Activated CD4-positive, alpha-beta T cell treated with anti-CD3 and anti-CD28 coated beads, Interleukin-2, Interleukin-4, amounts not matched to agents 100 ng/mL and 50 ng/mL, durations not matched to agents 16 hours and 8 hours (primary cell): ENCODE measurements at regions not wholly inside any gene's neighbourhood (a gene's known extent, or its start where the extent isn't known, plus 50 kb on each side); places are given as distances from the start of the nearest gene placed in this dataset.
"Not testable (repeated sequence)": the region's sequence is repeated elsewhere in the genome, so short reads cannot be mapped to it uniquely, and the experiment has no call there.

Source experiments
- DNase-seq: peaks from one replicate; pipeline ENCODE4 v3.0.0-alpha.2; 2020; ENCODE audit warnings: low spot score

- no peak for DNase-seq
These were observed 185.4 kb upstream of the SLC24A3 start for GRCh38 chr20:19026901-19027644.

GRCh38 chr20:19027971-19028370 lies 184.5 kb upstream of the SLC24A3 start:
- no peak for DNase-seq

GRCh38 chr20:19041787-19042186 lies 170.7 kb upstream of the SLC24A3 start:
- DNase-seq: no peak

DNA sequence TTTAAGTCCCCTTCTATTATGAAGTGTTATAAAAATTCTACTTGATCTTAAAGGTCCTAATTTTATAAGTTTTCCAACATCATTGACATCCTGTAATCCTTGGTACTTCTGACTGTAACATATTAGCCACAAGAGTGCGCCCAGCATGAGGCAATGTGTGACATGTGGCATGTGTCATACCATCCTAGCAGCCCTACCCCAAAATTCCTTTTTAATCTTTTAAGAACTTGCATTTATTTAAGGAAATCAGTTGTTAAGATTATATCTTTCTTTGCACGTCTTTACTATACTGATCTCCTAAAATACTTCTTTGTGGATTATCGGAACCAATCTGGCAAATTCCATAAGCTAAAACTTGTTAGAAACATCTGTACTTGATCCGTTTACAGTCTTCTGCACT lies 167.1 kb upstream of the SLC24A3 start:
- DNase-seq: no peak

- no peak for DNase-seq
These were observed 165.1 kb upstream of the SLC24A3 start for GRCh38 chr20:19047040-19047950.

GRCh38 chr20:19047951-19048296 lies 164.5 kb upstream of the SLC24A3 start:
- no peak for DNase-seq

DNA sequence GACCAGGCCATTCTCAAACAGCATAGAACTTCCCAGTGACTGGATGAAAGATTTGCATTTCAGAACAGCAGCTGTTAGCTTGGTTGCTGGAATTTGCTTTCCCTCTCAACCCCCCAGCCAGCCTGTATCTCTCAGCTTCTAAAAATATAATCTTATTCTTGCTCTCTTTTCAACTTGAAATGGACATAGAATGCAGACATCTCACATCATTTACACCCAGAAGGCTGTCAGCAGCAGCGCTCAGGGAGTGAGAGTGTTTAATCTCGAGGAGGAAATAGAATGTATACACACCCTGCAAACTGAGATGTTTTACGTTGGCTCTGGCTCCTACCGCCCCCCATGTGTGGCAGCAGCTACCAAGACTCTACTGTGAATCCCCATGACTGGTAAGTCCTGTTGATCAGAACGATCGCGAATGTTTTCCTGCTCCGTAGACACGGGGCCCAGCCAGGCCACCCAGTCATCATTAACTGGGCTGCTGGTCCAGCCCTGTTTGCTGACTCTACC lies 163.4 kb upstream of the SLC24A3 start:
- DNase-seq: no peak

DNA sequence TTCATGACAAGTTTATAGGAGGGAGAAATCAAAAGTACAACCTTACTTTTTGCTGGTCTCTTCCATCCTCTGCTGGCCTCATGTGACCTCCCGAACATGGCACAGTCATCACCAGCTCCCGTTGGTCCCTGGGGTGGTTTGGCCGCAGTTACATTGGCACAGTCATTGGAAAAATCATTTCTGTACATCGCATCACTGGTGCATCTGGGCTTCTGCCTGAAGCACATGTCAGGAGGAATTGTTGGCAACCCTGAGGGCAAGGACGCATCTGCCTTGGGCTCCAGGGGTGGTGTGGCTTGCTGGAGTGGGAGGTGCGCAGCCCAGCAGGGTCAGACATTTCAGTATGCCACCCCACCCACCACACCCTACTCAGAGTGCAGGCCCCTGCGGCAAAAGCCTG lies 162.9 kb upstream of the SLC24A3 start:
- DNase-seq: no peak

DNA sequence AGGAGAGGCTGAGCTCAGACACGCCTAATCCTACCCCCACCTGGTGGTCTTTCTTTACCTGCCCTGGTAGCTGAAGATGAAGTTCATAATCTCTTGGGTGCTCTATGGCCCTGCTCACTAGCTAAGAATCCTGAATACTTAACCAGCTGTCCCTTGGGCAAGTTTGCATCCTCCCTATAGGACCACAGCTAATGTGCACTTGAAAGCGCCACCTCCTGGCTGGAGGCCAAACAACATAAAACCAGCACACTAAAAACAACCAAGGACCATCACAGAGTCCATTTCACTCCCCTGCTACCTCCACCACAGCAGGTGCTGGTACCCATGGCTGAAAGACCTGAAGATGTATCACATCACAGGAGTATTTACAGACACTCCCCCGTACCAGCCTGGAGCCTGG lies 155.5 kb upstream of the SLC24A3 start:
- peak; percentile 1 for DNase-seq

- DNase-seq: not testable (repeated sequence)
These were observed 147.7 kb upstream of the SLC24A3 start for GRCh38 chr20:19064788-19065187.

DNA sequence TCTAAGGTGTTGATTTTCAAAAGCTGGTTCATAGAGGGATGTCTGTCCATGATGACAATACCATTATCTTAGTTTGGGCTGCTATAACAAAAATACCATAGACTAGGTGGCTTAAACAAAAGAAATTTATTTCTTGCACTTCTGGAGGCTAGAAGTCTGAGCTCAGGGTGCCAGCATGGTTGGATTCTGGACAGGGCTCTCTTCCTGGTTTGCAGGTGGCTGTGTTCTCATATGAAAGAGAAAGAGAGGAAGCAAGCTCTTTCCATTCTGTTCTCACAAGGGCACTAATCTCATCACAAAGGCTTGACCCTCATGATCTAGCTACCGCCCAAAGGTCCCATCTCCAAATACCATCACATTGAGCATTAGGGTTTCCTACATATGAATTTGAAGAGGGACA lies 144.5 kb upstream of the SLC24A3 start:
- DNase-seq: no peak

DNA sequence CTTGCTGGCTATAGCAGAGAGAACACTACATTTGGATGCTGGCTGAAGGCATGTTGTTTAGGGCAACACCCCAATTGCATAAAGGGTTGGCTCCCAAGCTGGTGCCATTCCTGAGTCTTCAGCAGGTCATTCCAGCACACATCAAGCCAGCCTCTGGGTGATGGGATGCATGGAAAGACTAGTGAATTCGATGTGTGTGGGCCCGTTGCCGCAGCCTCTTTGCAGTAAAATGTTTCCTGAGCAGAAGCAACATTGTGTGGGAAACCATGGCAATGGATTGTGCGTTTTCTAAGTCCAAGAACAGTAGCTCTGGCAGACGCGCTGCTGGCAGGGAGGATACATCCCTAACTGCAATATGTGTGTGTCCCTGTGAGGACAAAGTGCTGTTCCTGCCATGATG lies 142.4 kb upstream of the SLC24A3 start:
- no peak for DNase-seq

- DNase-seq: no peak
These were observed 141.6 kb upstream of the SLC24A3 start for GRCh38 chr20:19070681-19071445.

DNA sequence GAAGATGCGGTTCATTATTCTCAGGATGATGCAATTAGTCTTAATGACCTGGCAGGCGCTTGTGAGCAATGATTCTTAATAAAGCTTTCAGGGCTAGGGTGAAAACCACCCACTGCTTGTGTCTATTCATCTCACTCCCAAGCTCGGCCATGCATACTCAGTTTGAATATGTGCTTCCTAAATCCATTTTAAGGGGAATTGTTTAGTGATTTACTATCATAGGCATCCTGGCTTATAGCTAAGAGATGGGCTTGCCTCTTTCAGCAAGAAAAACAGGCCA lies 141.1 kb upstream of the SLC24A3 start:
- DNase-seq: no peak

DNA sequence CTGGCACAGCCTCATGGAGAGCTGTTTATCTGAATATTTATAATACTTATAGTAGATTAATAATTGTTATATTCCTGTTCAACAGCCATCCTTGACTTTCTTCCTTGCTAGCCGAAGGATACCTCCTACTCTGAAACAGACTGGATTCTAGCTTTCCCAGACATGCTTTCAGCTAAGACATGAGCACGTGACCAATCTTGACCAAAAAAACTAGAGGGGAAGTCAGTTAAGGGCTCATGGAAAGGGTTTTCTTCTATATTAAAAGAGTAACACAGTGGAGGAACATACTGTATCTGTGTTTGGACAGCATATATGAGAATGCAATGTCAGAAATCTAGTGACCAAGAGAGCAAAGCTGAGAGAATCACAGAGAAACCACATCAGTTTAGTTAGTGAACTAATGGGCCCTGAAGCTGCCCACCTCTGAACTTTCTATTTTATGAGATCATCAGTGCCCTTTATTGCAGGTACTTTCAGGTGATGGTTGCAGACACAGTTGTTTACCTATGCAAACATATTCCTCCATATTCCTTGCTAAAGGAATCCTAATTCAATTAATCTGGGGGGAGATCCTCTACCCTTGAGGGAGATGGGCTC lies 140.4 kb upstream of the SLC24A3 start:
- no peak for DNase-seq

DNA sequence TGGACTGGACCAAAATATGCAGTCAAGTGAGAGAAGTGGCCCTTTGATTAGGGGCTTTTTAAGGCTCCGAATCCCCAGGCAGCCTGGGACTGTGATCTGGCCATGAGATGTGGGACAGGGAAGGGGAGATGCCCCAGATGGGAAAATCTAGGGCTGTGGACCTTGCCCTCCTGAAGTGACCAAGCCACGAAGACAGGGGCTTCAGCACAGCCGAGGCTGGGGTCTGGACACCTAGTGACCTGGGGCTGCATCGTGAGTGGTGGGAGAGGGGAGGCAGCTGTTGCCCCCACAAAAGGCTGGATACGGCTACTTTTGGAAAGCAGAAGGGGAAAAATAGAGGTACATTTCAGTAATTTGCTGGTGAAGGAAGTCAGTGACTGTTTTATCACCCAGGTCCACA lies 139.5 kb upstream of the SLC24A3 start:
- DNase-seq: no peak

GRCh38 chr20:19073584-19074218 lies 138.7 kb upstream of the SLC24A3 start:
- DNase-seq: no peak

DNA sequence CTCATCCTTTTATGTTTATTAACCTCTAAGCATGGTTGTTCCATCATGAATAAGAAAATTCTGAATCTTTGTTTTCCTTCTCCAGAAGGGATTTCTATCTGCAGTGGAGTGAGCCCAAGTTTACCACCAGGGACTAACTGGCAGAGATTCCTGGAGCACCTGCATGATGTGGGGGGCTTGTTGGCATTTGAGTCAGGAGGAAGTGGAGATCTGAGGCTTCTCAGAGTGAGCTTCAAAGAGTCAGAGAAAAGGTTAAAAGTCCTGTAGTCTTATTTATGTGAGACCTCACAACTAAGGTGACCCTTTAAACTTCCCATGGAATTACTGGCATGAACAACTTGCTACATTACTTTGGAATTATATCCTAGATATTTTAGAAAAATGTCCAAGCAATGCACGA lies 138.1 kb upstream of the SLC24A3 start:
- no peak for DNase-seq

DNA sequence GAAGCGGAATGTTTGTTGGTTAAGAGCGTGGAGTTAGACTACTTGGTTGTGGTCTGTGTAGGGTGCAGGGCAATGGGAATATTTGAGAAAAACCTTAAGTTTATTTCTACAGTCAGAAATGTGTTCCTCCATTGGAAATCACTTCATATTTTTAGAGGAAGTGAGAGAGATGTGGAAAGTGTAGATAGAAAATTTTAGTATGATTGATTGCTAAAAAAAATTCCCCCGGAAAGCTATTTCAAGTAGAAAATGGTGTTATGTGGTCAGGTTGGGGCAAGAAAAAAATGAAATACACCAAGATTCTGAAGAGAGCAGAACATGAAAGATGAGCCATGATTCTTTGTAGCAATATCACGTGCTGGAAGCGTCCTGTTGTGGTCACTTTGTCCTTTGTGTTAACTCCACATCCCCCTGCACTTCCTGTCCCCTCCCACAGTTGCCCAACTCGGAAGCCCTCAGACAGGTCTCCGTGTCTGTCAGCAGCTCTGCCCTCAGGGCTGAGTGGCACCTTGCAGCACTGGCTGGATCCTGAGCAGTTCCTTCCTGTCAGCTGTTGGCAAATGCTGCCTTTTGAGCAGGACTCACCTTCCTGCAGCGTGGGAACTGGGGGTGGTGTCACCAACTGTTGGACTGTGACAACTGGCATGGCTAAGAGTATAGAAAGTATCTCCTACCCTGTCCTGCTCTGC lies 137.5 kb upstream of the SLC24A3 start:
- DNase-seq: peak; percentile 4

- DNase-seq: no peak
These were observed 134.8 kb upstream of the SLC24A3 start for GRCh38 chr20:19077370-19078220.
